ENCODE measurements at regions not wholly inside any gene's neighbourhood (a gene's known extent, or its start where the extent isn't known, plus 50 kb on each side); places are given as distances from the start of the nearest gene placed in this dataset.

GRCh38 chr11:23674866-23675265 lies 814.6 kb upstream of the CCDC179 start:
- no peak for DNase-seq (ENCODE audit: low spot score)

DNA sequence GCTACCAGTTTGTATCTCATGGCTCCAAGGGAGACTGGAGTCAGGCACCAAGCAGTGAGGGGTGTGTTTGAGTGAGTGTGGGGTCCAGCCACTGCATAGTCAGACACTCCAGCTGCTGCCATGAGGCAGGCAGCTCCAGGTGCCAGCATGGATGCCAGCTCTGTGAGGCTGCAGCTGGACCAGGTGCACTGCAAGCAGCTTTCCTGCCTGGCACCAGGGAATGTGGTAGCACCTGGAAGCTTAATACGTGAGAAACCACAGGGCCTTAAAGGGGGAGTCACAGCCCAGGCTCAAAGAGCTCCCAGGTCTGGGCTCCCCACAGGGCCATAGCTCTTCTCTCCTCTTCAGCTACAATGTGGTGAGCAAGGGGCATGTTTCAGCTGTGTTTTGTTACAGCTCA lies 817.8 kb upstream of the LUZP2 start:
- DNase-seq (ENCODE audit: low spot score) = no peak

GRCh38 chr11:23679981-23680380 lies 816.9 kb upstream of the LUZP2 start:
- DNase-seq (ENCODE audit: low spot score) = no peak

GRCh38 chr11:23680488-23681230 lies 816.2 kb upstream of the LUZP2 start:
- no peak for DNase-seq (ENCODE audit: low spot score)

DNA sequence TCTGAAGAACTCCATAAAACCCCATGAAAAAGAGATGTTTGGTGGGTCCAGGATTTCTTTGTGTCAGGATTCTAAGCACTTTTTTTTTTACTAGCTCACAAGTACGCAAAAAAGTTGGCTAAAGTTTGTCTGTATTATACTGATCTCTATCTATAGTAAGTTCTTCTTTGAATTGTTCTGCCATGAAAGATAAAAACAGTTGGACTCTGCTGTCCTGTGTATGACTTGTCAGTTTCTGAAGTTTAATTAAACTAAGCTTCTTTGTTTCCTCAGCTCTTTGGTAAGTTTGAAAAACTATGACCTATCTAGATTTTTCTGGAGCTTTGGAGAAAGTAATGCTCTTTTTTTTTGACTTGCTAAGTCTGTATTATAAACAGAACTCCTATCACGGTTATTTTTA lies 812.2 kb upstream of the LUZP2 start:
- no peak for DNase-seq (ENCODE audit: low spot score)

DNA sequence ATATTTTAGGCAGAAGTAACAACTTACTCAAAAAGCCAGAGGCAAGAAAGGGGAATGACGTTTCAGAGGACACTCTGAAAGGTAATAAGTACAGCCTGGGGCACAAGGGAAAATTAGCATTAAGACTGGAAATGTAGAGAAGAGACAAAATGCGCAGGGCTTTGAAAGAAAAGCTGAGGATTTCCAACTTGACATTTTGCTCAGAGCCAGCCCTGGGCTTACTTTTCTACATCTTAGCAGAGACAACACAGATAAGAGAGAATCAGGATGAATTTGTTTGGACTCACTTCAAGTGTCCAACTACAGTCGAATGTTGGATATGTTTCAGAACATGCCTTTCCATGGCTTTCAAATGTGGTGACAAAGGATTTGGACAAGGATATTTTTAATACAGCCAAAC lies 808.9 kb upstream of the LUZP2 start:
- no peak for DNase-seq (ENCODE audit: low spot score)

DNA sequence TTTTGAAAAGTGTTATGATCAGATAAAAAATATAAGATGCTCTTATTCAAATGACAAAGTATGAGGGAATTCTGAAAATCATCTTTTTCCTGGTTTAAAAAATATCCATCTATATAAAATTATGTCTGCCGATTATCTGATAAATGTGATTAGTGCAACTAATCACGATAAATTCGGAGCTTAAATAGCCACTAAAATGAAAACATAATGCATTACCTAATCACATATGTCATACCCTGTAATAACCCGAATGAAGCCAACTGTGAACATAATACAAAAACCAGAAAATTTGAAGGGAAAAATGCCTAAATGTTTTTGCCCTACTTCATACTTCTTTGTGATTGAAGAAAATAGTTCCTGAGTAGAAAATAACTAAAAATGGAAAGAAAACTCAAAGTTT lies 808.4 kb upstream of the LUZP2 start:
- no peak for DNase-seq (ENCODE audit: low spot score)

GRCh38 chr11:23688835-23689234 lies 808.0 kb upstream of the LUZP2 start:
- DNase-seq (ENCODE audit: low spot score) = no peak

DNA sequence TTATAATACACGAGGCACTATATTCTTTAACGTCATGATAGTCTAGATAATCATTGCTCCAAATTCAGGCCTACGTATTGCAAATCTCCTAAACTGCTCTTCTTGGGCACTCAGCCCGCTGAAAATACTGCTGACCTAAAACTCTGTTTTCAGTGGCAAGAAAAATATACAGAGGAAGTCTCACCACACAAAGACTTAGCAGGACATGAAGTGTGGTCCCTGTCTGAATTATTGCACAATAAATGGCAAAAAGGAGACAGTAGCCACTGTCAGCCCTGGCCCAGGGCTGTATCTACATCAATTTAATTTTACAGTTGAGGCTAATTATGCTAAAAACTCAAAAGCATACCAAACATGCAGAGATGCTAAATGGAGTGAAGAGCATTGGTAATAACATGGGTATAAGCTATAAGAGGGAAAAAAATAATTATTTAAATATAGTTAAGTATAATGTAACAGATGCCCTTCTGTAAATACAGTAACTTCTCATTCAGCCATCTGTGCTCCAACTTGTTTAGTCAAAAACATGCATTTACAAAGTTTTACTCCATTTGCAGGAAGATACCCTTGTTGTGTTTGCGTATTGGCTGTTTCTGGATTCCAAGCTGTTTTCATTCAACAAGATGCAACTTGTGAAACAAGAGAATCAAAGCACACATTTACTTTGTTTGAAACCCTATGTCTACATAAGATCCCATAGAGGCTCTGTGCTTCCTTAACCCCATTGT lies 800.0 kb upstream of the LUZP2 start:
- DNase-seq (ENCODE audit: low spot score) = no peak

DNA sequence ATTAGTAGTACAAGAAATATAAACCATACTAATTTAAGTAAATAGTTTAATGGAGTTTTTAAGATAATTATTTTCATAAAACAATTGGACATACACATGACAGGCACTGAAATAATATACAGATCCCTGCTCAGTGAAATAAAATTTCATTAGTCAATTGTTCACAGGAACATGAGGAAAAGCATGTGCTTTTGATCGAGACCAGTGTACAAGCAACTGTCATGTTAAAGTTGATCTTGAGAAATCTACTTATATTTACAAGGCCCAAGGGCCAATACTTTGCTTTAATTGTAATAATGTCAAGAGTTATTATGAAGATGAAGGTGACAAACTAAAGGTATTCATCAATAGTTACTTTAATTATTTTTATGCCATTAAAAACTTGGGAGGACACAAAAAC lies 792.7 kb upstream of the LUZP2 start:
- DNase-seq (ENCODE audit: low spot score) = no peak

DNA sequence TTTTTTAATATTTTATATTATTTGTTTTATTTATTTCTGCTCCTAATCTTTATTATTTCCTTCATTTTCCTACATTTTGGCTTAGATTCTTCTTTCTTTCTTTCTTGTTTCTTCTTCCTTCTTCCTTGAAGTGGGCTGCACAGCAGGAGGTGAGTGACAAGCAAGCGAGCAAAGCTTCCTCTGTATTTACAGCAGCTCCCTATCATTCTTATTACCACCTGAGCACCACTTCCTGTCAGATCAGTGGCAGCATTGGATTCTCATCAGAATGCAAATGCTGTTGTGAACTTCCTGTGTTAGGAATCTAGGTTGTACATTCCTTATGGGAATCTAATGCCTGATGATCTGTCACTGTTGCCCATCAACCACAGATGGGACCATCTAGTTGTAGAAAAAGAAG lies 784.9 kb upstream of the LUZP2 start:
- DNase-seq (ENCODE audit: low spot score) = no peak

- DNase-seq (ENCODE audit: low spot score) = no peak
These were observed 777.8 kb upstream of the LUZP2 start for GRCh38 chr11:23719016-23719415.

- no peak for DNase-seq (ENCODE audit: low spot score)
These were observed 773.0 kb upstream of the LUZP2 start for GRCh38 chr11:23723861-23724260.

DNA sequence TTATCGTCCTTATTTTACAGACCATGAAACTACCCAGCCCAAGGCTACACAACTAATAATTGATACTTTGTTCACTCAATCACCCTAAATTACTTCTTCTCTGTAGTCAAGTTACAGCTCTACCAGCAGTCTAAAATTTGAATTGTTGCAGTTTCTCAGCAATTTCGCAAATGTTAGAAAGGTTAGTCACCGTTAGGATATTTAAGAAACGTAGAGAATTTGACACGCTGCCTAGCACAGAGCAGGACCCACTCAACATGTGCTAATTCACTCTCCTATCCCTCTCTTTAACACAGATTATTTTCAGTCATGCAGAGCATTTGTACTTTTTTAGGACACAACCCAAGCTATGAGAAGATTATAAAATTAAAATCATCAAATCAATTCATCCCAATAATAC lies 771.1 kb upstream of the LUZP2 start:
- no peak for DNase-seq (ENCODE audit: low spot score)

DNA sequence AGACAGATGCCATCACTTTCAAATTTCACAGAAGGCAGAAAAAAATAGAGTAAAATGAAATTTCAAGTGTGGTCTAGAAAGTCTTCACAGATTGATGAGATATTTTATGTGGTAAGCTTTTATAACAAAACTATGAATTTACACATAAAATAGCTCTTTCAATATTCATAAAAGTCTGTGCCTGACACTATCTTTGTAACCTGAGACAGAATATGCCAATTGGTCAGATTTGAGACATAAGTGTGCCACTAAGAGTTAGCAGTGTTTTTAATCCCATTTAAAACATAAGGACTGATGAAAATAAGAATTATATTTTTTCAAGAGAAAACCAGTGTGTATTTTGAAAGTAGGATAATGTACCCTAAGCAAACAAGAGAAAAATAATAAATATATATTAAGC lies 769.5 kb upstream of the LUZP2 start:
- no peak for DNase-seq (ENCODE audit: low spot score)

DNA sequence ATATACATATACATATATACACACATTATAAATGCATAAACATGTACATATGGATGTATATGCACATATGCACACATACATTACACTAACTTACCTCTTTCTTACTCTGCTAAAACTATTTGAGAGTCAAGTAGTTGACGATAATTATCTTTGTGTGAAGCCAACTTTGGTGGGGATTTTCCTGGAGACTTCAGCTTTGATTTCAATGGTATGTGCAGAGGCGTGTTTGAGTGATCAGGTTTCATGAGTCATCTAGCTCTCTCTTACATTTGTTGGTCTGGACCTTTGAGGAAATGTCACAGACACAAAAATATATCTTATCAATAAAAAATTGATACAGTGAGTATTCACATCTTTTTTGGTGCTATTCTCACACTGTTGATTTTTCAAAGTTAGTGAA lies 769.1 kb upstream of the LUZP2 start:
- DNase-seq (ENCODE audit: low spot score) = no peak

GRCh38 chr11:23729088-23729487 lies 767.8 kb upstream of the LUZP2 start:
- DNase-seq (ENCODE audit: low spot score) = no peak

DNA sequence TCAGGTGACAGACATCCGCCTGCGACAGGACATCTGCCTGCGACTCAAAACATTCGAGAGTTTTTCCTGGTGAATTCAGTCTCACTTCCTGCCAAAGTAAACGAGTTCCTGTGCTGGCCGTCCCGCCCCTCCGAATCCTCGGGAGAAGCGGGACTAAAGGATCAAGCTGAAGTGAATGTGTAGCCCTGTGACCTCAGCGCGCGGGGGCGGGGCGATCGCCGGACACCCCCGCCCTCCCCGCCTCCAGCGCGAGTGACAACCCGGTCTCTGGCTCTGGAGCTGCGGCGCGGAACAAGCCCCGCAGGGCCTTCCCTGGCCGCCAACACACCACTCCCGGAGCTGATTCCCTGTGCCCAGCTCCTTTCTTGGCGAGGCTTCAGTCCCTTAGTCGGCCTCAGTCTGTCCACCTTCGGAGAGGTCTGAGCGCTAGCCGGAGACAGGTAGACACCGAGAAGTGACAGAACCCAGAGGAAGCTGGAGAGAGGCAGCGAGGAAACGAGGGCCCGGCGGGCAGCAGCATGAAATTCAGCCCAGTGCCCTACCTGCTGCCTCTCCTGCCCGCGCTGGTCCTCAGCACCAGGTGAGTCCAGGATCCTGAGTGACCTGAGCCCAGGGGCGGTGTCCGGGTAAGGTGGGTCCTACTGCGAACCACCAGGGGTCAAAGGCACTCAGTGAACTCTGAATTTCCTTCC lies 766.4 kb upstream of the LUZP2 start:
- no peak for DNase-seq (ENCODE audit: low spot score)

DNA sequence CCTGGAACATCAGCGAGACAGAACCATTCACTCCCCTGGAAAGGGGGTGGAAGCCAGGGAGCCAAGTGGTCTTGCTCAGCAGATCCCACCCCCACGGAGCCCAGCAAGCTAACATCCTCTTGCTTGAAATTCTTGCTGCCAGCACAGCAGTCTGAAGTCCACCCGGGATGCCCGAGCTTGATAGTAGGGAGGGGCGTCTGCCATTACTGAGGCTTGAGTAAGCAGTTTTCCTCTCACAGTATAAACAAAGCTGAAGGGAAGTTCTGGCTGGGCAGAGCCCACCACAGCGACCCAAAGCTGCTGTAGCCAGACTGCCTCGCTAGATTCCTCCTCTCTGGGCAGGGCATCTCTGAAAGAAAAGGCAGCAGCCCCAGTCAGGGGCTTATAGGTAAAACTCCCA lies 764.8 kb upstream of the LUZP2 start:
- DNase-seq (ENCODE audit: low spot score) = no peak

DNA sequence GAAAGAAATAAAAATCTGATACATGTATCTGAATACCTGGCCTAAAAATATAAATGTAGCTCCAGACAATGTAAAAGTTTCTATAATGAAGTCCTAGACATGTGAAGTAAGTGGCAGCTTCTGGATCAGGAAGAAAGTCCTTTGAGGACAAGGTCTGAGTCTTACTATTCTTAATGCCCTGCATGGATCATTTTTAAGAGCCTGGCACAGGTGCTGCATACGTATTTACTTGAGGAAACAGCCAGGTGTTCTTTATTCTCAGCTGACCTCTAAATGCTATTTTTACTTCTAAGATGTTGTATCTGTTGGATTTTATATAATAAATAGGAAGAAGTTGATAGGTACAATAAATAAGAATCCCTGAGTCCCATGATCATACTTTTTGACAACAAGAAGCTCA lies 750.0 kb upstream of the LUZP2 start:
- no peak for DNase-seq (ENCODE audit: low spot score)

GRCh38 chr11:23749762-23750430 lies 747.0 kb upstream of the LUZP2 start:
- DNase-seq (ENCODE audit: low spot score) = no peak

GRCh38 chr11:23751280-23751679 lies 745.6 kb upstream of the LUZP2 start:
- no peak for DNase-seq (ENCODE audit: low spot score)

- no peak for DNase-seq (ENCODE audit: low spot score)
These were observed 741.8 kb upstream of the LUZP2 start for GRCh38 chr11:23755076-23755475.

Data from Ammon's horn (tissue), 1 donor.